ENCODE measurements at regions not wholly inside any gene's neighbourhood (a gene's known extent, or its start where the extent isn't known, plus 50 kb on each side); places are given as distances from the start of the nearest gene placed in this dataset.

- no peaks in the 10 kb centered on the region for H3K27me3 ChIP-seq
- H3K36me3 ChIP-seq = no peaks in the 10 kb centered on the region
- H3K9me3 ChIP-seq = no peaks in the 10 kb centered on the region
- DNase-seq = no peak
- no peak for TF ChIP-seq CTCF (IDR thresholded peaks at IDR 0.05)
- H3K27ac ChIP-seq = no peak overlapping the region
- no peak for ATAC-seq
- no peaks in the 10 kb centered on the region for H3K4me1 ChIP-seq
- H3K4me3 ChIP-seq = no peak overlapping the region
- intact Hi-C loops (cut with DNase I) = no loop called here
These were observed 360.1 kb upstream of the TBX3 start for GRCh38 chr12:115044073-115044472.

- Histone ChIP-seq H3K27ac (no peak overlapping the region), H3K36me3 (no peaks in the 10 kb centered on the region), H3K9me3 (no peaks in the 10 kb centered on the region), H3K27me3 (no peaks in the 10 kb centered on the region), H3K4me3 (no peak overlapping the region), H3K4me1 (no peaks in the 10 kb centered on the region)
- DNase-seq (no peak), ATAC-seq (no peak)
- intact Hi-C loops (cut with DNase I) = no loop called here
- TF ChIP-seq CTCF (IDR thresholded peaks at IDR 0.05) = no peak
These were observed 359.1 kb upstream of the TBX3 start for GRCh38 chr12:115043079-115043478.

DNA sequence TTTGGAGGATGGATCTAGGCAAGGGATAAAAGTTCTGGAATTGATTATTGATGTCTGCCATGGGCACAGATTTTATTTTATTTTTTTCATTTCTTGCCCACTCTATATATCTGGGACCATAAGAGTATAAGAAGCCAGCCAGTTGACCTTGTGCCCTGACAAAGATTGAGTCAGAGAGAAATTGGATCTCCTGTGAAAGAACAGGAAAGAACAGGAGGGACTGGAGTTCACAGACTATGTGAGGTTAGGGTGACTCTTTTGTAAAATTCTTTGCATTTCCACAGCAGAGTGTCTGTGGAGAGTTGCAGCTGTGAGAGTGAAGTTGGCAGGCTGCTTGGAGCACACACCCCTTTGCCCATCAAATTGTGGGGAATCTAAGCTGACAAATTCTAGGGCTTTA is 358.4 kb upstream of the TBX3 start:
- no peak for TF ChIP-seq CTCF (IDR thresholded peaks at IDR 0.05)
- DNase-seq = no peak

DNA sequence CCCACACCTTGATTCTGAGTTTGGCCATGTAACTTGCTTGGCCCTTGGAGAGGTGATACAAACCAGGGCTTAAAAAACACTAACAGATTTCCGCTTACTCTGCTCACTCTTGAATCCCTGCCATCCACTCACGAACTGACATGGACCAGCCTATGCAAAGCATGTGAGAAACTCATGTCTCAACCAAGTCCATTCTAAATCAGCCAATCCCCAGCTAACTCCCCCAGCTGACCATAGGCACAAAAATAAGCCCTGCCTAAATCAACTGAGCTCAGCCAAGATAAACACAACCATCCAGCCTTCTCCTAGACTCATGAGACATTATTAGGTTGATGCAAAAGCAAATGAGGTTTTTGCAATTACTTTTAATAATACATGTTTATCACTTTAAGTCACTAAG is 353.9 kb upstream of the TBX3 start:
- no peaks in the 10 kb centered on the region for H3K4me1 ChIP-seq
- no peak overlapping the region for H3K27ac ChIP-seq
- DNase-seq = no peak
- no peak overlapping the region for H3K4me3 ChIP-seq
- no peak for TF ChIP-seq CTCF (IDR thresholded peaks at IDR 0.05)
- no peak for ATAC-seq
- no peaks in the 10 kb centered on the region for H3K27me3 ChIP-seq
- H3K9me3 ChIP-seq = no peaks in the 10 kb centered on the region
- H3K36me3 ChIP-seq = no peaks in the 10 kb centered on the region
- intact Hi-C loops (cut with DNase I) = no loop called here

More for the DNA sequence above, 358.4 kb upstream of the TBX3 start:
- Histone ChIP-seq H3K9me3 (no peaks in the 10 kb centered on the region), H3K36me3 (no peaks in the 10 kb centered on the region), H3K27ac (no peak overlapping the region), H3K4me1 (no peaks in the 10 kb centered on the region), H3K4me3 (no peak overlapping the region), H3K27me3 (no peaks in the 10 kb centered on the region)
- intact Hi-C loops (cut with DNase I) = no loop called here
- ATAC-seq = no peak

DNA sequence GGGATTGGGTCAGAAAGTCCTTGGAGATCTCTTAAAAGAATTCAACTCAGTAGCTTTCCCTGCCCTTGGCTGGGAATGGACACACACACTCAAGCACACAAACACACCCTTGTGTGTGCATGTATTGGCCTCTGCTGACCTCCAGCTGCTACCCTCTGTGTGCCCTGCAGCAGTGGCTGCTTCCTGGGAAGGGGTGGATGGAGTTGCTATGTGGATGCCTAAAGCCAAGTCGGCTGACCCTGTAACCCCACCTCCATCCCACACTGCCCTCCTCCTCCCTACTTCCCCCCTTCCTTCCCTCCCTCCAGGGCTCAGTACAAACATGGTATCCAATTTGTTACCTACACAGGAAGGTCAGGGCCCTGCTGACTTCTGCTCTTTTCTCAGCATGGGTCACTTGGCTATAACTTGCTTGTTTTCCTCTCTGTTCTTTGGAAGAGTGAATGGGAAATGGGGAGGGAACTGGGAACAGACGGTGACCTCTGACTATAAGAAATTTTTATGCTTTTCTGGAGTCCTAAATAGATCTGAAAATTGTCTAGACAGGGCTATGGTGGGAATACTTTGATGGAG is 351.6 kb upstream of the TBX3 start:
- Histone ChIP-seq H3K27me3 (no peaks in the 10 kb centered on the region), H3K4me1 (no peaks in the 10 kb centered on the region), H3K4me3 (no peak overlapping the region), H3K9me3 (no peaks in the 10 kb centered on the region), H3K36me3 (no peaks in the 10 kb centered on the region), H3K27ac (no peak overlapping the region)
- no peak for TF ChIP-seq CTCF (IDR thresholded peaks at IDR 0.05)
- peak; percentile 31 for ATAC-seq
- intact Hi-C loops (cut with DNase I) = no loop called here
- no peak for DNase-seq

DNA sequence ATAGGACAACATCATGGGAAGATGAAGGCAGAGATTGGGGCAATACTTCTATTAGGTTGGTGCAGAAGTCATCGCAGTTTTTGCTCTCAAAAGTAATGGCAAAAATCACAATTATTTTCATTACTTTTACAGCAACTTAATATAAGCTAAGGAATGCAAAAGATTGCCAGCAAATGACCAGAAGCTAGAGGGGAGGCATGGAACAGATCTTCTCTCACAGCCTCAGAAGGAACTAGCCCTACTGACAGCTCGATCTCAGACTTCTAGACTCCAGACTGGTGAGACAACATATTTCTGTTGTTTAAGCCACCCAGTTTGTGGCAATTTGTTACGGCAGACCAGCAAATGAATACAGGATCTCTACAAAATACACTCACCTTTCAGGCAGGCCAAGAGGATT is 348.5 kb upstream of the TBX3 start:
- intact Hi-C loops (cut with DNase I) = no loop called here
- no peaks in the 10 kb centered on the region for H3K4me1 ChIP-seq
- TF ChIP-seq CTCF (IDR thresholded peaks at IDR 0.05) = no peak
- no peaks in the 10 kb centered on the region for H3K9me3 ChIP-seq
- no peak overlapping the region for H3K27ac ChIP-seq
- H3K4me3 ChIP-seq = no peak overlapping the region
- DNase-seq (no peak), ATAC-seq (no peak)
- no peaks in the 10 kb centered on the region for H3K27me3 ChIP-seq
- H3K36me3 ChIP-seq = no peaks in the 10 kb centered on the region
